Psoas muscle (tissue), 7 donors: ENCODE measurements at regions not wholly inside any gene's neighbourhood (a gene's known extent, or its start where the extent isn't known, plus 50 kb on each side); places are given as distances from the start of the nearest gene placed in this dataset.

Source experiments
- ATAC-seq, 4 donors: fragments of 200-7000 bp; cut with Tn5 transposase; one replicate each; pipeline ENCODE4 v1.9.1; 2020; ENCODE audit warnings: moderate library complexity in 3 of 4, mild to moderate bottlenecking in 2 of 4
- DNase-seq, 2 donors: peaks; one replicate each; pipeline ENCODE4 v3.0.0-alpha.2; 2020
- H3K27ac ChIP-seq: fragments of 200-600 bp; one replicate; pipeline ENCODE4 v1.8.0; 2022
- H3K27me3 ChIP-seq, 3 donors: fragments of 200-600 bp in 1 of 3; one replicate each; pipeline versions ENCODE4 v1.6.1 to v1.8.0; 2013 to 2022; ENCODE audit warnings: low read length in 2 of 3, mild to moderate bottlenecking in 2 of 3, moderate library complexity in 1 of 3; ENCODE audit not compliant: insufficient read depth in 3 of 3
- H3K36me3 ChIP-seq, 2 donors: fragments of 200-600 bp in 1 of 2; one replicate each; pipeline versions ENCODE4 v1.6.1 to v1.8.0; 2013 to 2022; ENCODE audit warnings: low read depth in 1 of 2, mild to moderate bottlenecking in 1 of 2, moderate library complexity in 1 of 2; ENCODE audit not compliant: insufficient read depth in 1 of 2
- H3K4me1 ChIP-seq: fragments of 200-600 bp; one replicate; pipeline ENCODE4 v1.8.0; 2022
- H3K4me3 ChIP-seq: fragments of 200-600 bp; one replicate; pipeline ENCODE4 v1.8.0; 2022; ENCODE audit warnings: mild to moderate bottlenecking
- H3K9me3 ChIP-seq: fragments of 200-600 bp; one replicate; pipeline ENCODE4 v1.8.0; 2022
- WGBS, 3 donors: extraction: QIAGEN DNeasy Blood & Tissue Kit; methylation state at CpG; one replicate each; pipeline versions ENCODE4 v1.1.6 to v1.1.7; 2013; 5-methylcytosine and 5-hydroxymethylcytosine counted together
- intact Hi-C, 2 donors: fragments of 100-400 bp; cut with DNase I; formaldehyde crosslinking; loops; one replicate each; pipeline versions ENCODE4 v1.11.0 to v1.14.2; 2022
- TF ChIP-seq, protein P1 (sequence below): fragments of 200-600 bp; IDR thresholded peaks from one replicate; pipeline ENCODE4 v1.8.0; 2022; ENCODE audit warnings: antibody characterized with exemption
- donor health status: healthy with polysubstance abuse.
- donor health status: DM: no; HTN: no; CAD: no; lungs with moderate emphysema.
- donor health status: Bipolar disorder and iron deficiency.
- donor health status: healthy.
- donor health status: DM: yes; HTN: yes; CAD: no.
- donor health status: DM: no; HTN: no; CAD: no.
- donor health status: DM: yes; HTN: yes; CAD: no.

DNA sequence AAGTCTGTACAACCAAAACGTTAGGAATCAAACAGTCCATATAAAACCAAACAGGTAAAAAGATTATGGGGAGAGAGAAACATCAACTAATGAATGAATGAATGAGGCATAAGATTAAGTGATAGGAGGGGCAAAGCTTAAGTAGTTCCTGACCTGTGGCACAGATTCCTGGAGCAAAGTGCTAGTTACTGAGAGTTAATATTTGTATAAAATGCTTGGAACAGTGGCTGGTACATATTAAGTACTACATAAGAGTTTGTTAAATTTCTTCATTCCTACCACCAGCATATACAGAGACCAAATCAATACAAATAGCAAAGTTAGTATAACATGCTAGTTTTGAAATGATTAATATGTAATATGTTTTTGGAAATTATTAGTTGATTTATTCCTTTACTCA, 363.7 kb downstream of the ADAM29 start:
- DNase-seq: no peak
- Histone ChIP-seq H3K36me3 (no peaks in the 10 kb centered on the region), H3K27me3 (no peaks in the 10 kb centered on the region), H3K27ac (no peak overlapping the region), H3K4me1 (no peaks in the 10 kb centered on the region), H3K4me3 (no peak overlapping the region), H3K9me3 (no peaks in the 10 kb centered on the region)
- TF ChIP-seq, protein P1, sequence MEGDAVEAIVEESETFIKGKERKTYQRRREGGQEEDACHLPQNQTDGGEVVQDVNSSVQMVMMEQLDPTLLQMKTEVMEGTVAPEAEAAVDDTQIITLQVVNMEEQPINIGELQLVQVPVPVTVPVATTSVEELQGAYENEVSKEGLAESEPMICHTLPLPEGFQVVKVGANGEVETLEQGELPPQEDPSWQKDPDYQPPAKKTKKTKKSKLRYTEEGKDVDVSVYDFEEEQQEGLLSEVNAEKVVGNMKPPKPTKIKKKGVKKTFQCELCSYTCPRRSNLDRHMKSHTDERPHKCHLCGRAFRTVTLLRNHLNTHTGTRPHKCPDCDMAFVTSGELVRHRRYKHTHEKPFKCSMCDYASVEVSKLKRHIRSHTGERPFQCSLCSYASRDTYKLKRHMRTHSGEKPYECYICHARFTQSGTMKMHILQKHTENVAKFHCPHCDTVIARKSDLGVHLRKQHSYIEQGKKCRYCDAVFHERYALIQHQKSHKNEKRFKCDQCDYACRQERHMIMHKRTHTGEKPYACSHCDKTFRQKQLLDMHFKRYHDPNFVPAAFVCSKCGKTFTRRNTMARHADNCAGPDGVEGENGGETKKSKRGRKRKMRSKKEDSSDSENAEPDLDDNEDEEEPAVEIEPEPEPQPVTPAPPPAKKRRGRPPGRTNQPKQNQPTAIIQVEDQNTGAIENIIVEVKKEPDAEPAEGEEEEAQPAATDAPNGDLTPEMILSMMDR: no peak
- intact Hi-C loops: no loop called here
- 47 to 70% (median 49%) methylated on average over 1 of the region's 1 CpG for WGBS, 3 donors
- no peak for ATAC-seq

DNA sequence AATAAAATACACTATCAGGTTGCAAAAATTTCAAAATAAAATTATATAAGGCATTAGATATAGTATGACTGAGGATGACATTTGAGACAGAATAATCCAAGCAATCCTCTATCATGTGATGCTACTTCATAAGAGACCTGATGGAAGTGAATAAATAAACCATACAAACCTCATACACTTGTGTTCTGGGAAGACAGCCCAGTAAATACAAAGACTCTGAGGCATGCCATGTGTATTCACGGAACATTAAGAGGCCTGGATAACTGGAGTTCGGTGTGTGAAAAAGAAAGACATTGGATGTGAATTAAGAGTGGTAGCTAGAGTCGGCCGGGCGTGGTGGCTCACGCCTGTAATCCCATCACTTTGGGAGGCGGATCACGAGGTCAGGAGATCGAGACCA, 364.2 kb downstream of the ADAM29 start:
- no peaks in the 10 kb centered on the region for H3K4me1 ChIP-seq
- no peak overlapping the region for H3K27ac ChIP-seq
- no peak for ATAC-seq
- no peaks in the 10 kb centered on the region for H3K9me3 ChIP-seq
- DNase-seq: no peak
- TF ChIP-seq, protein P1: no peak
- intact Hi-C loops: no loop called here
- H3K27me3 ChIP-seq: no peaks in the 10 kb centered on the region
- no peaks in the 10 kb centered on the region for H3K36me3 ChIP-seq
- 85 to 87% (median 86%) methylated on average over 9 of the region's 9 CpGs for WGBS, 3 donors
- H3K4me3 ChIP-seq: no peak overlapping the region

DNA sequence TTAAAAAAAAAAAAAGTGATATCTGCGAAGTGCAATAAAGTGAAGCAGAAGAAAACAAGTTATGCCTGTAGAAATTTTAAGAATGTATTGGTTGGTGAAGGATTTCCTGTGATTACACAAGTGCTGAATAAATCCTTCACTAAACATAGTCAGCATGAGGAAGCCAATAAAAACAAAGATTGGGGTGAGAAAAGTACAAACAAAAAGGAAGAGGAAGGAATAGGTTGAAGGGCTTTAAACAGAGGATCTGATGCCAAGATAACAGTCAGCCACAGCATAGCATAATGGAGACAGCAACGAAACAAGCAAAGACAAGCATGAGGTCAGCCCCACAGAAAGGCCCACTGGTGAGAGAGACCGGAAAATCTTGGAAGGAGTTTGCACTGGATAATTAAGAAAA, 372.2 kb downstream of the ADAM29 start:
- intact Hi-C loops: no loop called here
- no peaks in the 10 kb centered on the region for H3K4me1 ChIP-seq
- H3K27me3 ChIP-seq: peaks cover 0 to 1% (median 0%) of the 10 kb centered on the region in 3 donors
- H3K36me3 ChIP-seq: no peaks in the 10 kb centered on the region
- TF ChIP-seq, protein P1: no peak
- DNase-seq (no peak), ATAC-seq (no peak)
- WGBS, 3 donors: 61 to 76% (median 73%) methylated on average over 3 of the region's 3 CpGs
- H3K9me3 ChIP-seq: no peaks in the 10 kb centered on the region
- H3K4me3 ChIP-seq: no peak overlapping the region
- H3K27ac ChIP-seq: no peak overlapping the region

DNA sequence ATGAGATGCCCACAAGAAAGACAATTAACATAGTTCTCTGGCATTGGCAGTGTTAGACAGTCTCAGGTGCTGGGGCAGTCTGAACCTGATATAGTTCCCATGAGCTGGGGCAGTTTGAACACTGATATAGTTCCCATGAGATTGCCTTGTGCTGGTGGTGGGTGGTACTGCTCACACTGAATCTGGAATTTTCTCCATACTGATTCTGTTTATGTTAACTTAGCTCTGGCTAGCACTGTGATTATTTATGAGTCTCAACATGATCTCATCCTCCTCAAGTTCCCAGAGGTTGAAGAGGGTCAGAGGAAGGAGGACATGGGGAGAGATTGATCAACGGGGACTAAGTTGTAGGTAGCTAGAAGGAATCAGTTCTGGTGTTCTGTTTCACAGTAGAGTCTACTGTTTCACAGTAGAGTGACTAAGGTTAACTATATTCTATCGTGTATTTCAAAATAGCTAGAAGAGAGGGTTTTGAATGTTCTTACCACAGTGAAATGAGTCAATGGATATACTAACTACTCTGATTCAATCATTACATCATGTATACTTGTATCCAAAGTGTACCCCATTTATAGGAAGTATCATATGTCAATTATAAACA, 379.9 kb downstream of the ADAM29 start:
- no peak overlapping the region for H3K27ac ChIP-seq
- no peaks in the 10 kb centered on the region for H3K9me3 ChIP-seq
- TF ChIP-seq, protein P1: no peak
- no peaks in the 10 kb centered on the region for H3K27me3 ChIP-seq
- no peak for DNase-seq
- no peaks in the 10 kb centered on the region for H3K36me3 ChIP-seq
- intact Hi-C loops: no loop called here
- no peak overlapping the region for H3K4me3 ChIP-seq
- H3K4me1 ChIP-seq: no peaks in the 10 kb centered on the region
- WGBS, 3 donors: 18 to 19% (median 18%) methylated on average over 2 of the region's 2 CpGs
- no peak for ATAC-seq

DNA sequence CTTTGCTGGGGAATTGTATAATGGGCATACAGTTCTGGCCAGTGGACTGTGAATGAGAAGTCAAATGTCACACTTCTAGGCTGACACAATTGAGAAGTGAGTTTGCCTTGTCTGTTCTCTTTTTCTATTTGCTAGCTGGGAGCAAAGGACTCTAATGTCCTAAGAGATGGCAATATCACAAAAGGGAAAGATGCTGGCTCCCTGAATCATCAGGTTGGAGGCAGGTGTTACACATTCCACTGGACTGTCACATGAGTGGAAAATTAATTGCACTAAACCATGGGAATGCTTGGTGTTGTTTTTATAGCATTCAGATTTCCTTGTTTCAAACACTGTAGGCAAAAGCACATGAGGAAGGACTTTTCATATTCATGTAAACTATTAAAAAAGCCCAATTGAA, 388.3 kb downstream of the ADAM29 start:
- DNase-seq: no peak
- Histone ChIP-seq H3K36me3 (no peaks in the 10 kb centered on the region), H3K4me3 (no peak overlapping the region), H3K9me3 (no peaks in the 10 kb centered on the region), H3K4me1 (no peaks in the 10 kb centered on the region), H3K27ac (no peak overlapping the region), H3K27me3 (no peaks in the 10 kb centered on the region)
- no peak for ATAC-seq
- intact Hi-C loops: no loop called here
- TF ChIP-seq, protein P1: no peak
